ENCODE measurements at regions not wholly inside any gene's neighbourhood (a gene's known extent, or its start where the extent isn't known, plus 50 kb on each side); places are given as distances from the start of the nearest gene placed in this dataset.

DNA sequence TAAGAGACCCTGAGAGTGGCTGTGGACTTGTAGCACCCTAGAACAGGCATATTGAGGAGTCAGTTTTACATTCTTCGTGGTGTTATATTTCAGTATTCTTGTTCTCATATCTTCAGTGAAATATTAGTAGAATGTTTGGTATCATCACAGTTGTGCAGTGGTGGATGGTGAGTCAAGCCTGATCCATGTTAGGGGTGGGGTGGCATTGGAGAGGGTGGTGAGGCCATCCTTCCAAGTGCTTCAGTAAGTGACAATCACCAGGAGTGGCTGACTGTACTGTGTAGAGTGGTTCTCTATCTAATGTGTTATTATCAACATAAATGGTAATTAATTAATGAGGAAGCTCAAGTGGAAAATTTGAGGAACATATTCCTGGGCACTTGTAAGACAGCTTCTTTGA, 197.7 kb upstream of the SLC16A7 start:
- no peak for TF ChIP-seq ZNF785 (tag by site-specific recombination; IDR thresholded peaks at IDR 0.05)
- TF ChIP-seq, protein P1, sequence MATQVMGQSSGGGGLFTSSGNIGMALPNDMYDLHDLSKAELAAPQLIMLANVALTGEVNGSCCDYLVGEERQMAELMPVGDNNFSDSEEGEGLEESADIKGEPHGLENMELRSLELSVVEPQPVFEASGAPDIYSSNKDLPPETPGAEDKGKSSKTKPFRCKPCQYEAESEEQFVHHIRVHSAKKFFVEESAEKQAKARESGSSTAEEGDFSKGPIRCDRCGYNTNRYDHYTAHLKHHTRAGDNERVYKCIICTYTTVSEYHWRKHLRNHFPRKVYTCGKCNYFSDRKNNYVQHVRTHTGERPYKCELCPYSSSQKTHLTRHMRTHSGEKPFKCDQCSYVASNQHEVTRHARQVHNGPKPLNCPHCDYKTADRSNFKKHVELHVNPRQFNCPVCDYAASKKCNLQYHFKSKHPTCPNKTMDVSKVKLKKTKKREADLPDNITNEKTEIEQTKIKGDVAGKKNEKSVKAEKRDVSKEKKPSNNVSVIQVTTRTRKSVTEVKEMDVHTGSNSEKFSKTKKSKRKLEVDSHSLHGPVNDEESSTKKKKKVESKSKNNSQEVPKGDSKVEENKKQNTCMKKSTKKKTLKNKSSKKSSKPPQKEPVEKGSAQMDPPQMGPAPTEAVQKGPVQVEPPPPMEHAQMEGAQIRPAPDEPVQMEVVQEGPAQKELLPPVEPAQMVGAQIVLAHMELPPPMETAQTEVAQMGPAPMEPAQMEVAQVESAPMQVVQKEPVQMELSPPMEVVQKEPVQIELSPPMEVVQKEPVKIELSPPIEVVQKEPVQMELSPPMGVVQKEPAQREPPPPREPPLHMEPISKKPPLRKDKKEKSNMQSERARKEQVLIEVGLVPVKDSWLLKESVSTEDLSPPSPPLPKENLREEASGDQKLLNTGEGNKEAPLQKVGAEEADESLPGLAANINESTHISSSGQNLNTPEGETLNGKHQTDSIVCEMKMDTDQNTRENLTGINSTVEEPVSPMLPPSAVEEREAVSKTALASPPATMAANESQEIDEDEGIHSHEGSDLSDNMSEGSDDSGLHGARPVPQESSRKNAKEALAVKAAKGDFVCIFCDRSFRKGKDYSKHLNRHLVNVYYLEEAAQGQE (tag by site-specific recombination; IDR thresholded peaks at IDR 0.05): no peak
- TF ChIP-seq YY1 (tag by site-specific recombination; IDR thresholded peaks at IDR 0.05): no peak
- TF ChIP-seq, protein P2, sequence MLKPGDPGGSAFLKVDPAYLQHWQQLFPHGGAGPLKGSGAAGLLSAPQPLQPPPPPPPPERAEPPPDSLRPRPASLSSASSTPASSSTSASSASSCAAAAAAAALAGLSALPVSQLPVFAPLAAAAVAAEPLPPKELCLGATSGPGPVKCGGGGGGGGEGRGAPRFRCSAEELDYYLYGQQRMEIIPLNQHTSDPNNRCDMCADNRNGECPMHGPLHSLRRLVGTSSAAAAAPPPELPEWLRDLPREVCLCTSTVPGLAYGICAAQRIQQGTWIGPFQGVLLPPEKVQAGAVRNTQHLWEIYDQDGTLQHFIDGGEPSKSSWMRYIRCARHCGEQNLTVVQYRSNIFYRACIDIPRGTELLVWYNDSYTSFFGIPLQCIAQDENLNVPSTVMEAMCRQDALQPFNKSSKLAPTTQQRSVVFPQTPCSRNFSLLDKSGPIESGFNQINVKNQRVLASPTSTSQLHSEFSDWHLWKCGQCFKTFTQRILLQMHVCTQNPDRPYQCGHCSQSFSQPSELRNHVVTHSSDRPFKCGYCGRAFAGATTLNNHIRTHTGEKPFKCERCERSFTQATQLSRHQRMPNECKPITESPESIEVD (tag by site-specific recombination; IDR thresholded peaks at IDR 0.05): no peak
- TF ChIP-seq, protein P3, sequence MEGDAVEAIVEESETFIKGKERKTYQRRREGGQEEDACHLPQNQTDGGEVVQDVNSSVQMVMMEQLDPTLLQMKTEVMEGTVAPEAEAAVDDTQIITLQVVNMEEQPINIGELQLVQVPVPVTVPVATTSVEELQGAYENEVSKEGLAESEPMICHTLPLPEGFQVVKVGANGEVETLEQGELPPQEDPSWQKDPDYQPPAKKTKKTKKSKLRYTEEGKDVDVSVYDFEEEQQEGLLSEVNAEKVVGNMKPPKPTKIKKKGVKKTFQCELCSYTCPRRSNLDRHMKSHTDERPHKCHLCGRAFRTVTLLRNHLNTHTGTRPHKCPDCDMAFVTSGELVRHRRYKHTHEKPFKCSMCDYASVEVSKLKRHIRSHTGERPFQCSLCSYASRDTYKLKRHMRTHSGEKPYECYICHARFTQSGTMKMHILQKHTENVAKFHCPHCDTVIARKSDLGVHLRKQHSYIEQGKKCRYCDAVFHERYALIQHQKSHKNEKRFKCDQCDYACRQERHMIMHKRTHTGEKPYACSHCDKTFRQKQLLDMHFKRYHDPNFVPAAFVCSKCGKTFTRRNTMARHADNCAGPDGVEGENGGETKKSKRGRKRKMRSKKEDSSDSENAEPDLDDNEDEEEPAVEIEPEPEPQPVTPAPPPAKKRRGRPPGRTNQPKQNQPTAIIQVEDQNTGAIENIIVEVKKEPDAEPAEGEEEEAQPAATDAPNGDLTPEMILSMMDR (tag by site-specific recombination; IDR thresholded peaks at IDR 0.05): no peak
- TF ChIP-seq, protein P4, sequence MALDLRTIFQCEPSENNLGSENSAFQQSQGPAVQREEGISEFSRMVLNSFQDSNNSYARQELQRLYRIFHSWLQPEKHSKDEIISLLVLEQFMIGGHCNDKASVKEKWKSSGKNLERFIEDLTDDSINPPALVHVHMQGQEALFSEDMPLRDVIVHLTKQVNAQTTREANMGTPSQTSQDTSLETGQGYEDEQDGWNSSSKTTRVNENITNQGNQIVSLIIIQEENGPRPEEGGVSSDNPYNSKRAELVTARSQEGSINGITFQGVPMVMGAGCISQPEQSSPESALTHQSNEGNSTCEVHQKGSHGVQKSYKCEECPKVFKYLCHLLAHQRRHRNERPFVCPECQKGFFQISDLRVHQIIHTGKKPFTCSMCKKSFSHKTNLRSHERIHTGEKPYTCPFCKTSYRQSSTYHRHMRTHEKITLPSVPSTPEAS (tag by site-specific recombination; IDR thresholded peaks at IDR 0.05): no peak
- no peak for TF ChIP-seq ZBTB48 (tag by site-specific recombination; IDR thresholded peaks at IDR 0.05)
- TF ChIP-seq ZBTB7A (tag by site-specific recombination; IDR thresholded peaks at IDR 0.05; ENCODE audit: low read depth): no peak
- TF ChIP-seq, protein P5, sequence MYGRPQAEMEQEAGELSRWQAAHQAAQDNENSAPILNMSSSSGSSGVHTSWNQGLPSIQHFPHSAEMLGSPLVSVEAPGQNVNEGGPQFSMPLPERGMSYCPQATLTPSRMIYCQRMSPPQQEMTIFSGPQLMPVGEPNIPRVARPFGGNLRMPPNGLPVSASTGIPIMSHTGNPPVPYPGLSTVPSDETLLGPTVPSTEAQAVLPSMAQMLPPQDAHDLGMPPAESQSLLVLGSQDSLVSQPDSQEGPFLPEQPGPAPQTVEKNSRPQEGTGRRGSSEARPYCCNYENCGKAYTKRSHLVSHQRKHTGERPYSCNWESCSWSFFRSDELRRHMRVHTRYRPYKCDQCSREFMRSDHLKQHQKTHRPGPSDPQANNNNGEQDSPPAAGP (tag by site-specific recombination; IDR thresholded peaks at IDR 0.05): no peak
- TF ChIP-seq KLF16 (tag by site-specific recombination; IDR thresholded peaks at IDR 0.05): no peak
- no peak for TF ChIP-seq ZNF48 (tag by site-specific recombination; IDR thresholded peaks at IDR 0.05)
